ENCODE measurements at regions not wholly inside any gene's neighbourhood (a gene's known extent, or its start where the extent isn't known, plus 50 kb on each side); places are given as distances from the start of the nearest gene placed in this dataset.

- ATAC-seq, result no peak
- 43% methylated on average over 12 of the region's 16 CpGs for WGBS (ENCODE audit: low lambda C conversion rate)
- DNase-seq (ENCODE audit: low spot score), result no peak
- Histone ChIP-seq H3K4me3 (replicated peaks in 1 of 3; ENCODE audit: insufficient read depth in 1 of 3, low read depth in 2 of 3, low read length in 3 of 3) (no peak overlapping the region), H3K36me3 (replicated peaks in 1 of 2; ENCODE audit: control insufficient read depth in 1 of 2, insufficient read depth in 2 of 2, low read length in 2 of 2) (no peaks in the 10 kb centered on the region), H3K27me3 (ENCODE audit: control insufficient read depth in 1 of 2, insufficient read depth in 2 of 2, low read length in 2 of 2) (peaks cover 12 to 74% of the 10 kb centered on the region in 2 experiments), H3K79me2 (ENCODE audit: insufficient read depth, low read length) (no peaks in the 10 kb centered on the region), H2AFZ (ENCODE audit: low read length) (no peak overlapping the region), H4K20me1 (ENCODE audit: insufficient read depth, low read length) (no peaks in the 10 kb centered on the region), H3K4me2 (ENCODE audit: low read depth, low read length) (no peak overlapping the region), H3K9ac (ENCODE audit: insufficient read depth, low read depth, low read length) (no peak overlapping the region), H3K9me3 (ENCODE audit: low read length) (no peaks in the 10 kb centered on the region), H3K4me1 (ENCODE audit: insufficient read depth, low read length) (peaks cover 22% of the 10 kb centered on the region), H3K27ac (ENCODE audit: extremely low read length, insufficient read depth, low read length) (no peak overlapping the region)
- POLR2A ChIA-PET, result no interaction called here
- BruUV-seq (replicated peaks), result no TSS peak
- CTCF ChIA-PET (ENCODE audit: low intra/inter-chr PET ratio, low total read pairs), result no interaction called here
- TF ChIP-seq SSRP1 (CRISPR knock-in tag; IDR thresholded peaks at IDR 0.05) (no peak), RBAK (CRISPR knock-in tag; IDR thresholded peaks at IDR 0.05) (0 out of 2 replicates have a peak, but pooled peaks have one; percentile 29)
- FAIRE-seq, result no peak
- intact Hi-C loops (cut with micrococcal nuclease; ENCODE audit: unreplicated experiment), result no loop called here
- in situ Hi-C loops (cut with HindIII; ENCODE audit: extremely low pct_ligation_motif_present, low pct_unique_long_range_greater_than_20kb), result no loop called here
Measured at GRCh38 chr2:9107168-9108025, 99.2 kb upstream of the ASAP2 start.

GRCh38 chr2:9106338-9107167 lies 100.1 kb upstream of the ASAP2 start:
- FAIRE-seq (no peak), ATAC-seq (no peak), DNase-seq (ENCODE audit: low spot score) (no peak)
- H3K4me3 ChIP-seq (replicated peaks in 1 of 3; ENCODE audit: insufficient read depth in 1 of 3, low read depth in 2 of 3, low read length in 3 of 3), result no peak overlapping the region
- H2AFZ ChIP-seq (ENCODE audit: low read length), result no peak overlapping the region
- in situ Hi-C loops (cut with HindIII; ENCODE audit: extremely low pct_ligation_motif_present, low pct_unique_long_range_greater_than_20kb) (no loop called here), intact Hi-C loops (cut with micrococcal nuclease; ENCODE audit: unreplicated experiment) (no loop called here)
- H4K20me1 ChIP-seq (ENCODE audit: insufficient read depth, low read length), result no peaks in the 10 kb centered on the region
- H3K9me3 ChIP-seq (ENCODE audit: low read length), result no peaks in the 10 kb centered on the region
- H3K27me3 ChIP-seq (ENCODE audit: control insufficient read depth in 1 of 2, insufficient read depth in 2 of 2, low read length in 2 of 2), result peaks cover 12 to 73% of the 10 kb centered on the region in 2 experiments
- H3K4me2 ChIP-seq (ENCODE audit: low read depth, low read length), result no peak overlapping the region
- no peaks in the 10 kb centered on the region for H3K79me2 ChIP-seq (ENCODE audit: insufficient read depth, low read length)
- BruUV-seq (replicated peaks), result no TSS peak
- CTCF ChIA-PET (ENCODE audit: low intra/inter-chr PET ratio, low total read pairs), result no interaction called here
- no peak overlapping the region for H3K9ac ChIP-seq (ENCODE audit: insufficient read depth, low read depth, low read length)
- POLR2A ChIA-PET, result no interaction called here
- peaks cover 16% of the 10 kb centered on the region for H3K4me1 ChIP-seq (ENCODE audit: insufficient read depth, low read length)
- TF ChIP-seq ZNF3 (CRISPR knock-in tag; IDR thresholded peaks at IDR 0.05) (no peak), FOXP4 (CRISPR knock-in tag; IDR thresholded peaks at IDR 0.05) (no peak), ZNF770 (CRISPR knock-in tag; IDR thresholded peaks at IDR 0.05) (no peak), CHD4 (IDR thresholded peaks at IDR 0.05; ENCODE audit: borderline replicate concordance, low read length) (no peak), ZNF777 (CRISPR knock-in tag; IDR thresholded peaks at IDR 0.05) (no peak), AHR (CRISPR knock-in tag; IDR thresholded peaks at IDR 0.05) (no peak), UBTF (CRISPR knock-in tag; IDR thresholded peaks at IDR 0.05) (no peak), ZNF678 (CRISPR knock-in tag; IDR thresholded peaks at IDR 0.05) (no peak)
- WGBS (ENCODE audit: low lambda C conversion rate), result 36% methylated on average over 12 of the region's 12 CpGs
- no peak overlapping the region for H3K27ac ChIP-seq (ENCODE audit: extremely low read length, insufficient read depth, low read length)
- no peaks in the 10 kb centered on the region for H3K36me3 ChIP-seq (replicated peaks in 1 of 2; ENCODE audit: control insufficient read depth in 1 of 2, insufficient read depth in 2 of 2, low read length in 2 of 2)

All from HepG2 (cell line).